ENCODE measurements at regions not wholly inside any gene's neighbourhood (a gene's known extent, or its start where the extent isn't known, plus 50 kb on each side); places are given as distances from the start of the nearest gene placed in this dataset.

DNA sequence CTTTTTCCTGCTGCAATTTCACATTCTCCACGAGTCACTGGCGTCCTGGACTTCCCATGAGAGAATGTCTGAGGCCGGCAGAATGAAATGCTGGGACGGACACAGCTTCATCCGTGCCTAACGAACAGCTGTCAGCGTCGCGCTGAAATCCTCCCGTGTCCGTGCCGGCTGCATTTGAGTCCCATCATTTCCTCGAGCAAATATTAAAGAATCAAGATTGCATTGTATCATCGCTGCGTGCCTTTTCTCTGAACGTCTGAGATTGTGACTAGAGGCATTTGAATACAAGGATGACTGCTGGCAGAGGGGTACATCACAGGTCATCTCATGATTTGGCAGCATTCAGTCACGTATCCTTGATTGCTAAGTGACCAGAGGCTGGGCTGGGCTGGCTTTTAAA is 279.9 kb downstream of the ASMT start:
- no peak overlapping the region for H3K27ac Mint-ChIP-seq (ENCODE audit: unreplicated experiment)

DNA sequence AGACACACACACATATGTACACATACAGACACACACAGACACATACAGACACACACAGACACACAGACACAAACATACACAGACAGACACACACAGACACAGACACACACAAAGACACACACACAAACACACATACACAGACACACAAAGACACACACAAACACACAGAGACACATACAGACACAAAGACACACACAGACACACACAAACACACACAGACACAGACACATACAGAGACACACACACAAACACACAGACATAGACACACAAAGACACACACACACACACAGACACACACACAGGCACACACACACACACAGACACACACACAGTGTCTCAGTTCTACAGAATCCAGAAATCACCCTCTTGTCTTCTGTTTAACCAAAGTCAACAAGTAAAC is 280.7 kb downstream of the ASMT start:
- TF ChIP-seq, protein P1, sequence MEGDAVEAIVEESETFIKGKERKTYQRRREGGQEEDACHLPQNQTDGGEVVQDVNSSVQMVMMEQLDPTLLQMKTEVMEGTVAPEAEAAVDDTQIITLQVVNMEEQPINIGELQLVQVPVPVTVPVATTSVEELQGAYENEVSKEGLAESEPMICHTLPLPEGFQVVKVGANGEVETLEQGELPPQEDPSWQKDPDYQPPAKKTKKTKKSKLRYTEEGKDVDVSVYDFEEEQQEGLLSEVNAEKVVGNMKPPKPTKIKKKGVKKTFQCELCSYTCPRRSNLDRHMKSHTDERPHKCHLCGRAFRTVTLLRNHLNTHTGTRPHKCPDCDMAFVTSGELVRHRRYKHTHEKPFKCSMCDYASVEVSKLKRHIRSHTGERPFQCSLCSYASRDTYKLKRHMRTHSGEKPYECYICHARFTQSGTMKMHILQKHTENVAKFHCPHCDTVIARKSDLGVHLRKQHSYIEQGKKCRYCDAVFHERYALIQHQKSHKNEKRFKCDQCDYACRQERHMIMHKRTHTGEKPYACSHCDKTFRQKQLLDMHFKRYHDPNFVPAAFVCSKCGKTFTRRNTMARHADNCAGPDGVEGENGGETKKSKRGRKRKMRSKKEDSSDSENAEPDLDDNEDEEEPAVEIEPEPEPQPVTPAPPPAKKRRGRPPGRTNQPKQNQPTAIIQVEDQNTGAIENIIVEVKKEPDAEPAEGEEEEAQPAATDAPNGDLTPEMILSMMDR (IDR thresholded peaks at IDR 0.05; ENCODE audit: insufficient read depth in 1 of 2, low read depth in 1 of 2, low read length in 1 of 2, severe bottlenecking in 1 of 2, unreplicated experiment in 1 of 2) = no peak
- Mint-ChIP-seq H3K9me3 (ENCODE audit: unreplicated experiment) (no peaks in the 10 kb centered on the region), H3K36me3 (ENCODE audit: insufficient read depth, unreplicated experiment) (no peaks in the 10 kb centered on the region), H3K27ac (ENCODE audit: unreplicated experiment) (no peak overlapping the region), H3K27me3 (ENCODE audit: insufficient read depth, unreplicated experiment) (no peaks in the 10 kb centered on the region), H3K4me3 (ENCODE audit: unreplicated experiment) (no peak overlapping the region), H3K4me1 (ENCODE audit: low read depth, unreplicated experiment) (no peaks in the 10 kb centered on the region)
- POLR2A ChIA-PET = no interaction called here
- H3K27me3 ChIP-seq (replicated peaks; ENCODE audit: control insufficient read depth, insufficient read depth, low read length) = no peaks in the 10 kb centered on the region
- no peaks in the 10 kb centered on the region for H3K9me3 ChIP-seq
- H3K4me3 ChIP-seq (ENCODE audit: low read depth, low read length) = no peak overlapping the region
- no peak for DNase-seq
- BruUV-seq (replicated peaks) = no TSS peak
- intact Hi-C loops (cut with micrococcal nuclease; ENCODE audit: unreplicated experiment) = no loop called here
- no peaks in the 10 kb centered on the region for H3K36me3 ChIP-seq (ENCODE audit: control insufficient read depth, insufficient read depth, low read length)
- H3K4me1 ChIP-seq = no peaks in the 10 kb centered on the region
- CTCF ChIA-PET = no interaction called here

More for the DNA sequence above, 279.9 kb downstream of the ASMT start:
- Mint-ChIP-seq H3K4me3 (ENCODE audit: unreplicated experiment) (no peak overlapping the region), H3K36me3 (ENCODE audit: insufficient read depth, unreplicated experiment) (no peaks in the 10 kb centered on the region), H3K27me3 (ENCODE audit: insufficient read depth, unreplicated experiment) (no peaks in the 10 kb centered on the region), H3K9me3 (ENCODE audit: unreplicated experiment) (no peaks in the 10 kb centered on the region), H3K4me1 (ENCODE audit: low read depth, unreplicated experiment) (no peaks in the 10 kb centered on the region)
- no TSS peak for BruUV-seq (replicated peaks)
- no peaks in the 10 kb centered on the region for H3K9me3 ChIP-seq
- H3K27me3 ChIP-seq (replicated peaks; ENCODE audit: control insufficient read depth, insufficient read depth, low read length) = no peaks in the 10 kb centered on the region
- POLR2A ChIA-PET = no interaction called here
- intact Hi-C loops (cut with micrococcal nuclease; ENCODE audit: unreplicated experiment) = no loop called here
- TF ChIP-seq, protein P1 (IDR thresholded peaks at IDR 0.05; ENCODE audit: insufficient read depth in 1 of 2, low read depth in 1 of 2, low read length in 1 of 2, severe bottlenecking in 1 of 2, unreplicated experiment in 1 of 2) = no peak
- CTCF ChIA-PET = no interaction called here
- no peaks in the 10 kb centered on the region for H3K4me1 ChIP-seq
- no peak for DNase-seq
- no peak overlapping the region for H3K4me3 ChIP-seq (ENCODE audit: low read depth, low read length)
- no peaks in the 10 kb centered on the region for H3K36me3 ChIP-seq (ENCODE audit: control insufficient read depth, insufficient read depth, low read length)

DNA sequence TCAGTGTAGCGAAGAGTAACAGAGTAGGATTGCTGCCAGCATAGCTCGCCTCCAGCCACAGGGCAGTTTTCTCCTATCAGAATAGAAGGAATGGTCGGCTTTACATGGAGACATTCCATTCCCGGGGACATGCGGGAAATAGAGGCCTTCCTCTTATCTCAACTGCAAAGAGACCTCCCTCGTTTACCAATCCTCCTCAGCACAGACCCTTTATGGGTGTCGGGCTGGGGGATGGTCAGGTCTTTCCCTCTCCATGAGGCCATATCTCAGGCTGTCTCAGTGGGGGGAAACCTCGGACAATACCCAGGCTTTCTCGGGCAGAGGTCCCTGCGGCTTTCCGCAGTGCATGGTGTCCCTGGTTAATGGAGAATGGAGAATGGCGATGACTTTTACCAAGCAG is 285.0 kb downstream of the ASMT start:
- Mint-ChIP-seq H3K4me1 (ENCODE audit: low read depth, unreplicated experiment) (no peaks in the 10 kb centered on the region), H3K4me3 (ENCODE audit: unreplicated experiment) (no peak overlapping the region), H3K36me3 (ENCODE audit: insufficient read depth, unreplicated experiment) (no peaks in the 10 kb centered on the region), H3K27ac (ENCODE audit: unreplicated experiment) (no peak overlapping the region), H3K27me3 (ENCODE audit: insufficient read depth, unreplicated experiment) (no peaks in the 10 kb centered on the region), H3K9me3 (ENCODE audit: unreplicated experiment) (no peaks in the 10 kb centered on the region)
- no peak for DNase-seq
- CTCF ChIA-PET = no interaction called here
- intact Hi-C loops (cut with micrococcal nuclease; ENCODE audit: unreplicated experiment) = no loop called here
- TF ChIP-seq, protein P1 (IDR thresholded peaks at IDR 0.05; ENCODE audit: insufficient read depth in 1 of 2, low read depth in 1 of 2, low read length in 1 of 2, severe bottlenecking in 1 of 2, unreplicated experiment in 1 of 2) = no peak
- Histone ChIP-seq H3K9me3 (no peaks in the 10 kb centered on the region), H3K27me3 (replicated peaks; ENCODE audit: control insufficient read depth, insufficient read depth, low read length) (no peaks in the 10 kb centered on the region), H3K36me3 (ENCODE audit: control insufficient read depth, insufficient read depth, low read length) (no peaks in the 10 kb centered on the region), H3K4me3 (ENCODE audit: low read depth, low read length) (no peak overlapping the region), H3K4me1 (no peaks in the 10 kb centered on the region)
- POLR2A ChIA-PET = no interaction called here
- no TSS peak for BruUV-seq (replicated peaks)

Data from Caco-2 (cell line).